GM18909 (cell line): ENCODE measurements at regions not wholly inside any gene's neighbourhood (a gene's known extent, or its start where the extent isn't known, plus 50 kb on each side); places are given as distances from the start of the nearest gene placed in this dataset.

Experiments
- ATAC-seq: cut with Tn5 transposase; IDR thresholded peaks from one replicate; pipeline ENCODE4 v1.9.1; 2021; ENCODE audit warnings: mild to moderate bottlenecking; ENCODE audit not compliant: unreplicated experiment, poor library complexity

DNA sequence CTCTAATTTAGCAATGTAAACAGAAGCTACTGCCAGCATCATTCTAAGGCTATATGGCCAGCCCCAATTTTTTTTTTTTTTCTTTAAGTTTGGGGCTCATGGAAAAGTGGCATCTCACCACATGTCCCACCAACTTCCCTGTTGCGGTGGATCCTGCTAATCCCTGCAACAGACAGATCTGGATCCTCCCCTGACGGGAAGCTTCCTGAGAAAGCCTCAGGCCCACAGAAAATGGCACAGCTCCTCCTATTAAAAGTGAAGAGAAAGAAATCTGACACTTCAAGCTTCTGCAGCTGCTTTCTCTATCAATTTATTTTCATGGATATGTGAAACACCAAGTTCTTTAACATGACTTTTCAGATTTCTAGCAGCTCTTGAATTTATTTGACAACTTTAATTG is 433.8 kb upstream of the DCN start:
- no peak for ATAC-seq

DNA sequence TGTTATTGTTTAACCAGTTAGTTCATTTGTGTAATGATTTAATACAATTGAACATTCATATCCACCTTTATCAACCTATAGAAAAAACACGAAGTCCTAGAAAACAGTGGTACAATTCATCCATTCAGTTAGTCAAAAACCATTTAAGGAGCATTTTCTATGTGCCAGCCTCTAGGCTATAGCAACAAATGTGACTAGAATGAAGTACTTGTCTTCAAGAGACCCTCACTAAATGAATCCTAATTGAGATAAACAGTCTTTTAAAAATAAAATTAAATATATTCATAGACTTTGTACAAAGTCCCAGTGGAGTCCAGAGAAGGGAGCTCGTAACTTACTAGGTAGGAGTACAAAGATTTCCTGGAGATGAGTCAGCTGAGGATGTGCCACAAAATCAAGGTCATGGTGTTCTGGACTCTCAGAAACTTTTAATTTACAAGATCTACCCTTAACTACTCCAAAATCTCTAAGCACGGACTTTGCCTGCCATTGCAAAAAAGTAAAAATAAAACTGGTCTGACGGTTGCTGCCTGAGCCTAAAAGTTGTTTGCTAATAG is 430.7 kb upstream of the DCN start:
- ATAC-seq, result no peak

GRCh38 chr12:91610561-91610960 is 427.9 kb upstream of the DCN start:
- ATAC-seq, result no peak

DNA sequence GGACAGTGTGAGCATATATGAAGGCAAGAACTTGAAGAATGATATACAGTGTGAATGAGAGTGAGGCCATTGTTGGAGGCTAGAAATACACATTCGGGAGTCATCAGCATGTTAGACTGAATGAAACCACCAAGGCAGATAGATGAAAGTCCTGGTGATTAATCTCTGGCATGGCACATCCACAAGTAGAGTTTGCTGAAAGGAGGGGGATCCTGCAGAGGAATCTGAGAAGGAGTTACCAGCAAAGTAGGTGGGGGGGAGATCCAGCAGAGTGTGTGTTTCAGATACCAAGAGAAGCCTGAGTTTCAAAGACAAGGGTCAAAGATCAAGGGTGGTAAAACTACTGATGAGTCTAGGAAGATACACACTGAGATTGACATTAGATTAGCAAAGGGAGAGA is 426.7 kb upstream of the DCN start:
- ATAC-seq, result no peak

DNA sequence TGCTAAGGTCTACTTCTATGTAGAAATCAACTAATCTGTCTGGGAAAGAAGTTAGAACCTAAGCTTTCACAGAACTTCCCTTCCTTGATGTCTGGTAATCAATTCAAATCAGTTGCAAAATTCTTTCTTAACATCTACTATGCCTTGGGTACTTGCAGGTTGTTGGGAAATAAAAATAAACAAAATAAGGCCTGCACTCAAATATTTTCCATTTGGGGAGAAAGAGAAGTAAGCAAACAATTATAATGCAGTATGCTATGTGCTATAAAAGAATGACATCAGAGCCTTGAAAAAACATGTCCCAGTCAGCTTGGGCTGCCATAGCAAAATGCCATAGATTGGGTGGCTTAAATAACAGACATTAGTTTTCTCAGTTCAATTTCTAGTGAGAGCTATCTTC is 425.9 kb upstream of the DCN start:
- no peak for ATAC-seq

DNA sequence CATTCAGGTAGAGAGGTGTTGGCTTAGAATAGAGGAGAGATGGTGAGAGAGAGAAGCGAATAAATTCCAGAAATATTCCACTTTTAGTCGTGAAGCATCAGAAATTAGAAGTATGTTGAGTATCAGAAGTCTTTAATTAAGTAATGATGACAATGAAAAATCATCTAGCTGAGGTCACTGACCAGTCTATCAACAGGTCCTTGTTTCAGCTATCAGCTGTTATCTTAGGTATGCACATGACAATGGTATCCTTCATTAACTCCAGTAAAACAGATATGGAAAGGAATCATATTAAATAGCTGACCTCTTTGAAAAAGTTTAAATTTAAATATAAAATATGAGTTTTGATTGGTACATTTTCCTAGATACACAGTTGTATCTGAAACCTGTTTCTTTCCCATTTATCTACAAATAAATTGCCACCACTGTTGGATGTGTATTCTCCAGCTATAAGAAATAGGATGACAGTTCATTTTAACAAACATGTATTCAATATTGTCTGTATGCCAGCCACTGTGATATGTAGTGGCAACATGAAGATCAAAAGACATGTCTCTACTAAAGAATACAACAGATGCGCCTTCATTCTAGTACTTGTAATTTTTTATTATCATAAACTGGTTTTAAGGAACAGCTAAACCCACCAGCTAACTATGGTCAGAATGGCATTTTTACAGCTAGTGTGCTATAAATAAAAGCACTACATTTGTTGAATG is 424.2 kb upstream of the DCN start:
- no peak for ATAC-seq

- no peak for ATAC-seq
Observed at GRCh38 chr12:91604897-91605296, 422.3 kb upstream of the DCN start.

DNA sequence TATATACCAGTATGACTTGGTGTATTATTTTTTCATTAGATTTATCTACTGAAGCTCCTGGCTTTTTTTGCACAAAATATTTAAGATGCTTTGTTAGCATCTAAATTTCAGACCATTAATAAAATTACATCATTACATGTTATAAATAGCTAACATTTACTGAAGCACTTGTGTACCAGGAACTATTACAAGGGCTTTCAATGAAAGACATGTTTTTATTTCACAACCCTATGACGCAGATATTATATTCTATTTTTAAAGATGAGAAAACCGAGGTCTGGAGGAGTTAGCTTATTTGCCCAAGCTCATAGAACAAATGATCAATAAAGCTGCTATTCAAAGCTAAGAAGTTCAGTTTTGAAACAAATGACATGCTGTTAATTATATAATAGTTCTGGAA is 420.4 kb upstream of the DCN start:
- no peak for ATAC-seq

DNA sequence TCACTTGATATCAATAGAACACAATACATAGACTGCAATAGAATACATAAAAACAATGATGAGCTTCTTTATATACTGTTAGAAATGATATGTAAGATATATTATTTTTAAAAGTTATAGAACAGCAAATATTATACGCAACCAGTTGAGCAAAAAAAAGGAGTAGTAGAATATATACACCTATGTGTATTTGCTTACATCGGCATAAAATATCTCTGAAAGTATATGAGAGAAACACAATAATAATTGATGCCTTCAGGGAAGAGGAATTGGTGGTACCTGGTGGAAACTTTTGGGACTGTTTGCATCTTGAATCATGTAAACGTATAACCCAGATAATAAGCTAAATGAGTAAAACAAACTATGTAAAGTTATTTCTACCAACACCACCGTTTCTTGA is 418.4 kb upstream of the DCN start:
- ATAC-seq, result no peak

DNA sequence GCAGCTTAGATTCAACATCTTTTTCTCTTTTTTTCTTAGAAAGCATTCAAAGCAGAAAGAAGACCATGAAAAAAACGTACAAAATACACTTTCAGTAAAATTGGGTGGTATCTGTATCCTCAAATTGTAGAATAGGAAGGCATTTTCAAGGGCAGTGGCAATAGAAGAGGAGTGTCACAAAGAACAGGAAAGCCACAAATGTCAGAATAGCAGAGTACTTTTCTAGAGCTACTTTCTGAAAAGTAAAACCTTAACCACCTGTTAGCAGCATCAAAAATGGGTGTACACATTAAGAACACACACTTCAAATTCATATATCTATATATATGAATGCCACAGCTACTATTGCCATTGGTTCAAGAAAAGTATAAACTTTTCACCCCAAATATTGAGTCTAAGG is 412.1 kb upstream of the DCN start:
- no peak for ATAC-seq

DNA sequence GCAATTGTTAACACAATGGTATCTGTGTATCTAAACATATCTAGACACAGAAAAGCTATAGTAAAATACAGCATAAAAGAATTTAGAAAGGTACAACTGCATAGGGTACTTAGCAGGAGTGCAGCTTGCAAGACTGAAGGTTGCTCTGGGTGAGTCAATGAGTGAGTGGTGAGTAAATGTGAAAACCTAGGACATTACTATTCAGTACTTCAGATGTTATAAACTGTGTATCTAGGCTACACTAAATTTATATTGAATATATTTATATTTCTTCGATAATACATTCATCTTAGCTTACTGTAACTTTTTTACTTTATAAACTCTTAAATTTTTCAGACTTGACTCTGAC is 409.0 kb upstream of the DCN start:
- no peak for ATAC-seq

DNA sequence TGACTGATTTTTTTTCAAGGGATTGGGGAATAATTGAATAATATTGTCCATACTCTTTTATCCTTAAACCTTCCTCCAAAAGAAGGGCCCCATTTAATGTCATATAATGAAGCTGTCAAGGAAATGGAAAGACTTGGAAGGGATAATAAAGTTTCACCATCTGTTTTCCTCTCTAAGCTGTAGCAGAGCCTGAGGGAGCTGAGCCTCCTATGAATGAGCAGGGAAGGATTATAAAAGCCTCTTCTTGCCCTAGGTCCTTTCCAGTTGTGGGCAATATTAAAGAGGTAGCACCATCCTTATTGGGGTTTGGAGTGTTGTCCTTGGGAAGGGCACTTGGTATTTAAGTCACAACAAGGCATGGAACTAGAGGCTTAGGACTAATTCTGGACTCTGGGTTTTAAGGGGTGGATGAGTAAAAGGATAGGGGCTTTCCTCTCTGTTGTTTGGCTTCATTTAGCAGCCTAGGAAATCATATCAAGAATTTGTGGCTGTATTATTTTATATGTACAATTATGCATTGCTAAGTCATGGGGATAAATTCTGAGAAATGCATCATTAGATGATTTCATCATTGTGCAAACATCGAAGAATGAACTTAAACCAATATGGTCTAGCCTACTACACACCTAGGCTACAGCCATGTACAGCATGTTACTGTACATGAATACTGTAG is 408.5 kb upstream of the DCN start:
- no peak for ATAC-seq

DNA sequence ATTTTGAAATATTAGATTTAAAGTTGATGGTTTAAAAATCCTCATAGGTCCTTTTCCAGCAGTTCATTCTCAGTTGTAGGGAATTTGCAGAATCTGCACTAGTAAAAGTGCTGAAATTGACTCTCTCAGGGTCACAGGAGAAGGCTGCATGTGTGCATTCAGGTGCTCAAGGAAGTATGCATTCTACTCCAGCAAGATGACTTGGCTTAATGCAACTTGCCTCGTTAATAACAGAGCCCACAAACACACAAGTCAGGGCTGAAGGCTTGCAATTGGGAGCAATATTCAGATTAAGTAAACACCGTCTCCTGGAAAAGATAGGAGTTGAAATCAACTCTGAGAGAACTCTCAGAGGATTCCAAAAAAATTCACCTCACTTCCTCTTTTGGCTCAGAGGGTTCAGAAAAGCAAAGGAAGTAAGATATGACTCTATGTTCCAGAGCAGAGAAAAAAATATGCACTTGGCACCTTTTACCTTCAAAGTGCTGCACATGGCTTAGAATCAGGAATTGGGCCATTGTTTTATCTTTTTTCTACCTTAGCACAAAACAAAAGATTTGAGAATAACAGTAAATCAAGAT is 406.3 kb upstream of the DCN start:
- no peak for ATAC-seq

DNA sequence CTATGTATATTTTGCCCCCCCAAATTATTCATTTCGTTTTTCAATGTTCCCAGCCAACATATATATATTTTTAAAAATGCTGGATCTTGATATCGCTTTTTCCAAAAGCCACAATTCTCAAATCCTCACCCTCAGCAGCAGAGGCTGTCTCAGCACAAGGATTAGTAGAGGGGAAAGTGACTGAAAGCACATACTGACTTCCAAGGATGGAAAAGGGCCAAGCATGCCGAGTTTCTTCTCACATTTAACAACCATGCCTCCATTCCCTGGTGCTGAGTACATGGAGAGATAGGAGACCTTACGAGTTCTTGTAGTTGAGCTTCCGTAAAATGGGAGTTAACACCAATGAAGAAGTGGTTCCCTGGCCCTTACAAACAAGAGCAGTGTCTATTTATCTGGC is 403.4 kb upstream of the DCN start:
- no peak for ATAC-seq

DNA sequence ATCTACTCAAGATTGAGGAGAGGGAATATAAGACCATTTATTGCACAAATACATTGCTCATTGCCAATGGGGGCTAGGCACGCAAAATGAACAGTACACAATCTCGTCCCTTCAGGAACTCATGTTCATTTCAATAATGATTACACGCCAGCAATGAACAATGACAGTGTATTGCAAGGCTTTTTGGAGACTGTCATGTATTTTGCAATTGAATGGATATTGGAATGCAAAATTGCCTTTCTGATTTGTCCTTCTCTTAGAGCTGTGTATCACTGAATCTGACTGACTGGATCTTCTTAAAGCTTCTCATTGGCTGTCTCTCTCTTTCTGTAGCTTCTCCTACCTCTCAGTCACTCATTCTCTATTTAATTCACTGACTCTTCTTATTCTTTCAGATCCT is 400.2 kb upstream of the DCN start:
- no peak for ATAC-seq

- no peak for ATAC-seq
Observed at GRCh38 chr12:91579516-91580263, 397.1 kb upstream of the DCN start.

DNA sequence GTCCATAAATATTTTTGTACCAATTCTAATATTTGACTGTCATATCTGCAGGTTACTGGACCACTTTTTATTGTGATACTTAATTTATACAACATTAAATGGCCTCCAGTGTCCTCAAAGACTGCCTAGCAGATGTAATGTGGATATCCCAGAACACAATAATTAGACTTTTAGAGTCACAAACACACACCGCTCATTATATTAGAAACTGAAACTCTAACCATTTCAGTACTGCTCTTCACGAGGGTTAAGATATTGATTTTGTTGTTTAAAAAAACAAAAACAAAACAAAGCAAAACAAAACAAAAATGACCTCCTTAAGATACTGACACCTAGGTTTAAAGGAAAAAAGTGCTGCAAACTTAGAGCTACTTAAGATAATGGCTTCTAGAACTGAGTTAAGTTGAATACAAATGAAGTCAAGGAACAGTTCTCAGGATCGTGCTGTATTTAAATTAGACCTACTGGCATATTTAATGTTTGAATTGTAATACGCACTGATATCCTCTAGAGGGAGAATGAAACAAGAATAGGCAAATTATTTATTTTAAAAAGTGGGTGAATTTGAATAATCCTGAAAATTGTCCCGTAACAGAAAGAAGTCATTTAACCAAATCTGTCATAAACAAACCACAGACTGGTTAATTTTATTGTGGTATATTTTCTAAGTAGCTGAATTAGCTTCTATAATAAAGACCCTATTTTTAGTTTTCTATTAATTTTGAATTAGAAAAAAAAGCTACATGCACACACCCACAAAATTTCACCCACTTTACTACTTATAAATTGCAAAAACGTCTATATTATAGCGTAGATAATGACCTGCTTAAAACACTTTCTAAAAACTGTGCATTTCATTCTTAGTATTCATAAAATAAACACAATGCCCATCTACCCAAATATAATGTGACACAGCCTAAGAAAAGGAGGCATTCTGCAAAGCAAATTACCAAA is 395.2 kb upstream of the DCN start:
- peak; percentile 80 for ATAC-seq

DNA sequence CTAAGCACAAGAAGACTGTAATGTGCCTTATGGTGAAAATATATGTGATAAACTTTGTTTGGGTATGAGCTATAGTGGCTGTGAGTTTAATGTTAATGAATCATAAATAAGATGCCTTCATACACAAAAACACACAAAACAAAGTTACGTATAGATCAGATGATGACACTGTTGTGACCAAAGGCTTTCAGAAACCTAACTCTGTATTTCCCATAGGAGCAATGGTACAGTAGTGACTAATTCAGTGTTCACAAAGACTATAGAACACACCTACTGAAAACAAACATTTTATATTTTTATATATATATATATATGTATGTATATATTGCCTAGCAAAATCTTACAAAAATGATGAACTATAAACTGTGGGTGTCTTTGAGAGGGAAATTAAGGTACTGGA is 393.8 kb upstream of the DCN start:
- no peak for ATAC-seq

DNA sequence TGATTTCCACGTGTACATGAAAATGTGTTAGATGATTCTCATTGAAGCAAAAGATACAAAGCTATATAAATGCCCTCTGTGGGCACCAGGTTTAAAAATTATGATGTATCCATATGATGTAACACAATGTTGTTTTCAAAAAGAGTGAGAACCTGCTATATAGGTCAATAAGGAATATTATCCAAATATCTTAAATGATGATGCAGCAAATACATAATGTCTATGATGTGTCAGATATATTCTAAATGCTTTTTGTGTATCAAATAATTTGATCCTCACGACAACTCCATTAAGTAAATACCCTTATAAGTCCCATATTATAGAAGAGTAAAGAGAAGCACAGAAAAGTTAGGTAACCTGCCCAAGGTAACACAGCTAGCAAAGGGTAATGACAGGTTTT is 393.0 kb upstream of the DCN start:
- no peak for ATAC-seq

GRCh38 chr12:91574975-91575374 is 392.4 kb upstream of the DCN start:
- ATAC-seq, result no peak
